HL-60 (cell line): ENCODE measurements at regions not wholly inside any gene's neighbourhood (a gene's known extent, or its start where the extent isn't known, plus 50 kb on each side); places are given as distances from the start of the nearest gene placed in this dataset.

Experiments used
- CTCF ChIP-seq: IDR thresholded peaks from one replicate; pipeline ENCODE4 v1.5.1; 2011; ENCODE audit warnings: low read length, control low read depth, inconsistent platforms; ENCODE audit not compliant: insufficient read depth
- POLR2AphosphoS5 ChIP-seq: IDR thresholded peaks from 2 replicates; pipeline ENCODE4 v1.6.1; 2012; ENCODE audit warnings: low read depth

DNA sequence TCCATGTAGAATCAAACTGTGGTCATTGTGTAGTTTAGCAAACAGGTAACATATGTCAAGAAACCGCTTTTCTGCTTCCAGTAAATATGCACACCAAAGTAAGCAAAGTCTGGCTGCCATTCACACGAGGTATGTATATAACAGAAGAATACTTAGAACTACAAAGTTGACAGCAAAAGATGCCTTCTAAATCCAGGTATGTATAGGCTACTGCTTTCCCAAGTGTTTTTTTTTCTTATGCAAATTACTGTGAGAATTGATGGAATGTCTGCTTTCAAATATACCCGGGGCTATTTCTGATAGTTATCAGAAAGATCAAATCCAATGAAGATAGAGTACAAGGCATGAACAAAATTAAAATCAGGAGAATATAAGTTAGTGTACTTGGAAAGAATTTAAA, 229.2 kb downstream of the HACE1 start:
- TF ChIP-seq CTCF (no peak), POLR2AphosphoS5 (no peak)
